Body of pancreas (tissue), 4 donors: ENCODE measurements at regions not wholly inside any gene's neighbourhood (a gene's known extent, or its start where the extent isn't known, plus 50 kb on each side); places are given as distances from the start of the nearest gene placed in this dataset.
"Not testable (repeated sequence)": the region's sequence is repeated elsewhere in the genome, so short reads cannot be mapped to it uniquely, and the experiment has no call there.

Source experiments
- ATAC-seq: fragments of 150-250 bp; one replicate; pipeline ENCODE4 v1.9.1; 2016
- DNase-seq, 4 donors: peaks; one replicate each; pipeline ENCODE4 v3.0.0-alpha.2; 2019
- H3K27ac ChIP-seq, 4 donors: fragments of 200-600 bp; sonication (generic); 1 replicate in 3 of 4; 2 replicates in 1 of 4; pipeline versions ENCODE4 v1.5.1 to v1.6.1; 2016 to 2019; ENCODE audit warnings: mild to moderate bottlenecking in 1 of 4, mixed read lengths in 1 of 4, moderate library complexity in 1 of 4
- H3K27me3 ChIP-seq, 2 donors: fragments of 200-600 bp; sonication (generic); one replicate each; pipeline ENCODE4 v1.6.0; 2016; ENCODE audit warnings: mild to moderate bottlenecking in 1 of 2
- H3K36me3 ChIP-seq, 2 donors: fragments of 200-600 bp; sonication (generic); replicated peaks in 1 of 2; 2 replicates each; pipeline ENCODE4 v1.5.1; 2016; ENCODE audit warnings: low read depth in 2 of 2; ENCODE audit not compliant: insufficient read depth in 1 of 2
- H3K4me1 ChIP-seq: fragments of 200-600 bp; sonication (generic); one replicate; pipeline ENCODE4 v1.6.0; 2016
- H3K4me3 ChIP-seq, 2 donors: fragments of 200-600 bp; sonication (generic); 1 replicate in 1 of 2; 2 replicates in 1 of 2; pipeline ENCODE4 v1.5.1; 2016 to 2019
- H3K9me3 ChIP-seq, 3 donors: fragments of 200-600 bp; sonication (generic); 1 replicate in 2 of 3; 2 replicates in 1 of 3; pipeline ENCODE4 v1.5.1; 2016
- WGBS, 2 donors: methylation state at CpG; one replicate each; pipeline ENCODE4 v1.1.5; 2017; 5-methylcytosine and 5-hydroxymethylcytosine counted together
- intact Hi-C: fragments of 100-400 bp; cut with DNase I; formaldehyde crosslinking; loops from one replicate; pipeline ENCODE4 v1.15.1; 2023

GRCh38 chr9:61953108-61953507 is 763.3 kb downstream of the SPATA31A7 start:
- H3K27ac ChIP-seq, H3K27me3 ChIP-seq, intact Hi-C loops, DNase-seq, H3K9me3 ChIP-seq, H3K4me1 ChIP-seq, H3K4me3 ChIP-seq, ATAC-seq, H3K36me3 ChIP-seq: not testable (repeated sequence)
- no CpG with 5 or more reads among the region's 6 CpGs for WGBS, 2 donors

- H3K27ac ChIP-seq, intact Hi-C loops, H3K27me3 ChIP-seq, H3K36me3 ChIP-seq, H3K9me3 ChIP-seq, DNase-seq, H3K4me1 ChIP-seq, H3K4me3 ChIP-seq, ATAC-seq: not testable (repeated sequence)
- WGBS, 2 donors: 62% methylated on average over 7 of the region's 9 CpGs; no CpG with 5 or more reads in 1 of the 2 donors
Measured at GRCh38 chr9:61971635-61972034, 781.8 kb downstream of the SPATA31A7 start.

DNA sequence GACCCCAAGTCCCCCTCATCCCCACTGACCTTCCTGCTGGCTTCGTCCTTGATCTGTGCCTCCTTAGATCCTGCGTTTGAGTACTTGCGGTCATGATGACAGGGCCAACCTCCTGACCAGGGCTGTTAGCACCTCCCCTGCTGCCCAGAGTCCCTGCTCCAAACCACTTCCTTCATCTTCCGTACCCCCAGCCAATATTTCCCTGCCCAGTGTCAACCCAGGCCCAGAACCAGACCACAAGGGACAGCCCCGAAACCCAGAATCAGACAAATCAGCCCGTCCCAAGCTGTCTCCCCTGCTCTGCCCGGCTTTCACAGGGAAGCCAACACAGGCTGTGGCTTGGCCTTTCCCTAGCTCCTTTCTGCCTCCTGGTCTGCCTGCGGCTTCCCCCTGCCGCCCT is 784.7 kb downstream of the SPATA31A7 start:
- intact Hi-C loops, H3K9me3 ChIP-seq, H3K27ac ChIP-seq, DNase-seq, H3K36me3 ChIP-seq, H3K4me3 ChIP-seq, H3K27me3 ChIP-seq, H3K4me1 ChIP-seq, ATAC-seq: not testable (repeated sequence)
- WGBS, 2 donors: 85 to 86% methylated on average over 5 to 6 of the region's 9 CpGs

DNA sequence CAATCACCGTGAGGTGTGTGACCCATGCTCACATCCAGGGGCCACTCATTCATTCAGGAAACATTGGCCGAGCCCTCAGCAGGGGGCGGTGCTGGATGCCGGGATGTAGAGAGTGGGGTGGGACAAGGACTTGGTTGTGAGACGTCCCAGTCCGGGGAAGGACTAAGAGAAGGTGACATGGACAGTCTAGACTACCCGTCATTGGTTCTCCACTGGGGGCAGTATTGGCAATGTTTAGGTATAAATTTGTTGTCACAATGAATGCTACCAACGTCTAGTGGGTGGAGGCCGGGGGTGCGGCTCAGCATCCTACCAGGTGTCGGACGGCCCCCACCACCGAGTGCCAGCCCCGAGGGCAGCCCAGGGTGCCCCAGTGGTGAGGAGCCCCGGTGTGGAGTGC is 786.5 kb downstream of the SPATA31A7 start:
- intact Hi-C loops, H3K36me3 ChIP-seq: not testable (repeated sequence)

DNA sequence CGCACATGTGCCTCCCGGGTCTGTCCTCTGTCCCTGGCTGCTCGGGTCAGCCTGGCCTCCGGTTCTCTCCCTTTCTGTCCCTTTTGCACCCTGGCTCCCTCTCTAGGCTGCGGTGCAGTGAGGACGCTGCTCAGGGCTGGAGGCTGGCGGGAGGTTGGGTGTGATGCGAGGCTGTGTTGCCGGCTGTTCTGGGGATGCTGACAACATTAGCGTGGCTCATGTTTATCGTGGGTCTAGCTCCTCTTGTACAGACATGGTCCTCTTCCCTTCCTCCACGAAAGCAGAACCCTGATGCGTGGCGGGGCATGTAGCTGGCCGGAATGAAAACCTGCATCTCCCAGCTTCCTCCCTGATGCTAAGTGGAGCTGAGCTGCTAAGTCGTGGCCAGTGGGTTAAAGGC is 792.9 kb downstream of the SPATA31A7 start:
- ATAC-seq, H3K4me1 ChIP-seq, H3K36me3 ChIP-seq, DNase-seq, intact Hi-C loops, H3K4me3 ChIP-seq, H3K27ac ChIP-seq, H3K27me3 ChIP-seq, H3K9me3 ChIP-seq: not testable (repeated sequence)
- WGBS, 2 donors: 90% methylated on average over 12 of the region's 16 CpGs; no CpG with 5 or more reads in 1 of the 2 donors

More for the DNA sequence above, 786.5 kb downstream of the SPATA31A7 start:
- not testable (repeated sequence) for H3K4me1 ChIP-seq, H3K27me3 ChIP-seq, H3K9me3 ChIP-seq, ATAC-seq, H3K27ac ChIP-seq, H3K4me3 ChIP-seq, DNase-seq
- 66% methylated on average over 5 of the region's 15 CpGs; no CpG with 5 or more reads in 1 of the 2 donors for WGBS, 2 donors

DNA sequence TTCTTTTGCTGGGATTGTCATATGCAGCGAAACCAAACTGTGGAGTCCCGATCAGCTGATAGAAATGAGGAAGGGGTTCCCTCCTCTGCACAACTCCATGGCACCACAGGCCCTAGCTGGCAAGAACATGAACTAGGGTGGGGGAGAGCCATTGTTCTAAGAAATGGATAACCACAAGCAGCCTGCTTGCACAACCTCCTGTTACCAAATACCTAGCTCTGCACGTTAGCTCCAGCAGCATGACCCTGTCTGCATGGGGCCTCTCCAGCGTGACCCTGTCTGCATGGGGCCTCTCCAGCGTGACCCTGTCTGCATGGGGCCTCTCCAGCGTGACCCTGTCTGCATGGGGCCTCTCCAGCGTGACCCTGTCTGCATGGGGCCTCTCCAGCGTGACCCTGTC is 793.6 kb downstream of the SPATA31A7 start:
- DNase-seq, H3K4me1 ChIP-seq, H3K9me3 ChIP-seq, ATAC-seq, H3K27me3 ChIP-seq, H3K36me3 ChIP-seq, H3K4me3 ChIP-seq, intact Hi-C loops, H3K27ac ChIP-seq: not testable (repeated sequence)
- WGBS, 2 donors: no CpG with 5 or more reads among the region's 8 CpGs

GRCh38 chr9:61983954-61984353 is 794.1 kb downstream of the SPATA31A7 start:
- H3K4me1 ChIP-seq, H3K27ac ChIP-seq, intact Hi-C loops, DNase-seq, H3K27me3 ChIP-seq, ATAC-seq, H3K9me3 ChIP-seq, H3K4me3 ChIP-seq, H3K36me3 ChIP-seq: not testable (repeated sequence)
- WGBS, 2 donors: 68 to 75% methylated on average over 6 to 9 of the region's 9 CpGs

DNA sequence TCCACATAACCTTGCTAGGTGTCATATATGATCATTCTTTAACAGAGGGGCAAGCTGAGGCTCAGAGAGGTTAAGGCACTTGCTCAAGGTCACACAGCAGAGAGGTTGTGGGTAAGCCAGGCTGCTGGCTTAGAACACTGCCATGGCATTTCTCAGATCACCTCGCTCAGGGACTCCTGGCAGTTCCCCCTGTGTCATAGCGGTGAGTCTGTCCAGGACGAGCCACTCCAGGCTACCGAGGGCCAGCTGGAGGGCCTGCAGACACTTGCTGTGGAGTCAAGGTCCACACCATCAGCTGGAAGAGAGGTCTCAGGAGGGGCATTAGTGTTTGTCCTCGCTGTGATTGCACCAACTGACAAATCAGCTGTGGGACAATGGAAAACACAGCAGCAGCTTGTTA is 794.7 kb downstream of the SPATA31A7 start:
- DNase-seq, intact Hi-C loops, H3K27ac ChIP-seq, H3K4me3 ChIP-seq, H3K36me3 ChIP-seq, H3K9me3 ChIP-seq, H3K27me3 ChIP-seq, H3K4me1 ChIP-seq, ATAC-seq: not testable (repeated sequence)
- 43 to 67% methylated on average over 1 of the region's 5 CpGs for WGBS, 2 donors

GRCh38 chr9:61992110-61992509 is 802.3 kb downstream of the SPATA31A7 start:
- not testable (repeated sequence) for ATAC-seq
- WGBS, 2 donors: 84 to 92% methylated on average over 5 of the region's 6 CpGs

GRCh38 chr9:62032441-62032840 is 842.6 kb downstream of the SPATA31A7 start:
- H3K4me1 ChIP-seq, H3K4me3 ChIP-seq, ATAC-seq, DNase-seq, intact Hi-C loops, H3K27ac ChIP-seq, H3K27me3 ChIP-seq, H3K36me3 ChIP-seq, H3K9me3 ChIP-seq: not testable (repeated sequence)
- WGBS, 2 donors: no CpG with 5 or more reads among the region's 3 CpGs

More at GRCh38 chr9:61992110-61992509, 802.3 kb downstream of the SPATA31A7 start:
- H3K9me3 ChIP-seq, H3K36me3 ChIP-seq, H3K27ac ChIP-seq, DNase-seq, H3K4me1 ChIP-seq, H3K27me3 ChIP-seq, H3K4me3 ChIP-seq, intact Hi-C loops: not testable (repeated sequence)

DNA sequence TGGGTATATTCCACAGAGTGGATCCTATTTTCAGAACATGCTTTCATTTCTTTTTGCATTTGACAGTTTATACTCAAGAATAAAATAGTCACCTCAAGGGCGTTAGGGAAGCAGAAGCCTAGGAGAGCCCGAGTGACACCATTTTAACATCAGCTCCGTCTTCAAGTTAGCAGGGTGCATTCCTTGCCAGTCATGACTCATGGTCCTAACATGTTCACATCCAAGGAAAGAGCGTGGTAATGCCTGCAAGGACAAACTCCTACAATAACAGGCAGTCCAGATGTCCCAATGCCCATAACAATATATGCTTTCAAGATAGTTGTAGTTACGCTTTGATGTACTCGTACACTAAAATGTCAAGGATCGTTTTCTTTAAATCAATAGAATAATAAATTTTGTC is 848.4 kb downstream of the SPATA31A7 start:
- H3K9me3 ChIP-seq, H3K4me1 ChIP-seq, H3K27ac ChIP-seq, H3K27me3 ChIP-seq, H3K4me3 ChIP-seq, intact Hi-C loops, H3K36me3 ChIP-seq, DNase-seq, ATAC-seq: not testable (repeated sequence)
- no CpG with 5 or more reads among the region's 7 CpGs for WGBS, 2 donors

DNA sequence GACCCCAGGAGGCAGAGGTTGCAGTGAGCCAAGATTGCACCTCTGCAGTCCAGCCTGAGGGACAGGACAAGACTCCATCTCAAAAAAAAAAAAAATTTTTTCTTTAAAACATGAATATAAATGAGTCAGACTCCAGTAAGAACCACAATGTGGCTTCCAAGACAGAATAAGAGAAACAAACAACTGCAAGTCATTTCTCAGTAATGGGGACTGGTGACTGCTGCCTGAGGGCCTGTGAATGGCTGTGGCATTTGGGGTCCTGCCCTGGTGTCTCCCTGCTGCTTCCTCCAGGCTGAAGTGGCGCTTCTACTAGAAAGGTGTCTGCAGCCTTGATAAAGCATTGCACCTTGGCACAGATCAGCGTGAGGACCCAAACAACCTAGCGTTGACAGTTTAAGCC is 868.3 kb downstream of the SPATA31A7 start:
- H3K4me3 ChIP-seq, ATAC-seq, H3K4me1 ChIP-seq, H3K36me3 ChIP-seq, H3K9me3 ChIP-seq, H3K27ac ChIP-seq, H3K27me3 ChIP-seq, DNase-seq, intact Hi-C loops: not testable (repeated sequence)
- no CpG with 5 or more reads among the region's 3 CpGs for WGBS, 2 donors

GRCh38 chr9:62071043-62071442 is 881.2 kb downstream of the SPATA31A7 start:
- H3K27ac ChIP-seq, H3K9me3 ChIP-seq, H3K27me3 ChIP-seq, H3K4me1 ChIP-seq, H3K4me3 ChIP-seq, H3K36me3 ChIP-seq, DNase-seq, ATAC-seq, intact Hi-C loops: not testable (repeated sequence)
- no CpG with 5 or more reads among the region's 5 CpGs for WGBS, 2 donors
